ENCODE measurements at regions not wholly inside any gene's neighbourhood (a gene's known extent, or its start where the extent isn't known, plus 50 kb on each side); places are given as distances from the start of the nearest gene placed in this dataset.
A peak's percentile ranks its signal among the peaks of the same experiment; 100 is the strongest.

DNA sequence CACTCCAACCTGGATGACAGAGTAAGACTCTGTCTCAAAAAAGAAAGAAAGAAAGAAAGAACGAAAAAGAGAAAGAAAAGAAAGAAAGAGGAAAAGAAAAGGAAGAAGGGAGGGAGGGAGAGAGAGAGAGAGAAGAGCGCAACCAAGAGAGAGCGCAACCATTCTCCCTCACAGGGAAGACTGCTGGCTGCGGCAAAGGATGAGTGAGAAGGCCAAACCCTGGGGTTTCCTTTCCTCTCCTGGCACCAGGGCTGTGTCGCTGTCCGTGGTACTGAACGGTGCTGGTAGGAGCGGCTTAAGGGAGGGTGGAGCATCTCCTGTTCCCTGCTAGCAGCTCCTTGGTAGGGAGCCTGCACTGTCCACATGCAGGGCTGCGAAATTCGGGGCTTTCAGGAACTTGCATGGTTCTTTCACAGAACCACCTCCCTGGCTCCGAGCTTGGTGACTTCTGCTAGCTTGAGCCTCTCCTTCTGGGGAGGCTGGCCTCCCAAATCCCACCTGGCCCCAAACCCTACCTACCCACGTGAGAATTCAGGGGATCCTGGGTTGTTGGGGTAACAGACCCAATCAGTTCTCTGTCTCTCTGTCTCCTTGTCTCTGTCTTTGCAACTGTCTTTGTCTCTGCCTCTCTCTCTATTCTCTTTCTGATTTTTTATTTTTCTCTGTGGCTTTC, 51.1 kb upstream of the ZNRF4 start:
- WGBS, 3 donors, result 6 to 9% (median 8%) methylated on average over 8 to 12 of the region's 12 CpGs
- no peak for FAIRE-seq
- Histone ChIP-seq H3K36me3 (ENCODE audit: control insufficient read depth in 3 of 3, insufficient read depth in 2 of 3, low read depth in 1 of 3, low read length in 3 of 3) (no peaks in the 10 kb centered on the region), H3K4me1 (ENCODE audit: control insufficient read depth in 3 of 3, insufficient read depth in 2 of 3, low read depth in 1 of 3, low read length in 2 of 3) (no peaks in the 10 kb centered on the region), H3K27ac (ENCODE audit: low read depth in 1 of 3, low read length in 2 of 3) (no peak overlapping the region), H3K27me3 (ENCODE audit: control insufficient read depth in 3 of 3, insufficient read depth in 3 of 3, low read length in 3 of 3) (no peaks in the 10 kb centered on the region), H3K9me3 (ENCODE audit: control insufficient read depth in 2 of 2, insufficient read depth in 1 of 2, low read depth in 1 of 2, low read length in 1 of 2) (no peaks in the 10 kb centered on the region), H3K4me3 (ENCODE audit: low read depth in 1 of 3, low read length in 3 of 3) (no peak overlapping the region)
- DNase-seq, result peak; percentile 53 to 84

All from small intestine (tissue), 7 donors.